NCI-H2107 treated with DMSO at 0.1 percent for 48 hours (cell line): ENCODE measurements at regions not wholly inside any gene's neighbourhood (a gene's known extent, or its start where the extent isn't known, plus 50 kb on each side); places are given as distances from the start of the nearest gene placed in this dataset.

Source experiments
- DNase-seq: peaks from one replicate; lab custom pipeline; 2025; ENCODE audit not compliant: unreplicated experiment; lab: John Stamatoyannopoulos, UW

GRCh38 chr1:80878343-80878742 is 922.4 kb upstream of the ADGRL2 start:
- DNase-seq = no peak

- DNase-seq = no peak
Measured at GRCh38 chr1:80876035-80876434, 924.7 kb upstream of the ADGRL2 start.

GRCh38 chr1:80869299-80869698 is 931.4 kb upstream of the ADGRL2 start:
- DNase-seq = no peak

- DNase-seq = no peak
Measured at GRCh38 chr1:80847904-80848303, 952.8 kb upstream of the ADGRL2 start.

GRCh38 chr1:80846966-80847365 is 953.8 kb upstream of the ADGRL2 start:
- DNase-seq = no peak

- no peak for DNase-seq
Measured at GRCh38 chr1:80842796-80843195, 957.9 kb upstream of the ADGRL2 start.

- DNase-seq = no peak
Measured at GRCh38 chr1:80841261-80841660, 959.5 kb upstream of the ADGRL2 start.

- no peak for DNase-seq
Measured at GRCh38 chr1:80837066-80837465, 963.7 kb upstream of the ADGRL2 start.

GRCh38 chr1:80836505-80836904 is 964.2 kb upstream of the ADGRL2 start:
- DNase-seq = no peak

- DNase-seq = no peak
Measured at GRCh38 chr1:80827666-80828065, 973.1 kb upstream of the ADGRL2 start.

GRCh38 chr1:80825067-80825466 is 975.7 kb upstream of the ADGRL2 start:
- DNase-seq = no peak

GRCh38 chr1:80818211-80818610 is 982.5 kb upstream of the ADGRL2 start:
- DNase-seq = no peak

- no peak for DNase-seq
Measured at GRCh38 chr1:80807981-80808380, 992.8 kb upstream of the ADGRL2 start.

- DNase-seq = no peak
Measured at GRCh38 chr1:80806431-80806830, 994.3 kb upstream of the ADGRL2 start.

GRCh38 chr1:80801695-80802094 is 999.0 kb upstream of the ADGRL2 start:
- no peak for DNase-seq

GRCh38 chr1:80799457-80799856 is 1001.3 kb upstream of the ADGRL2 start:
- DNase-seq = no peak

GRCh38 chr1:80779275-80779674 is 1021.5 kb upstream of the ADGRL2 start:
- no peak for DNase-seq

GRCh38 chr1:80778094-80778840 is 1022.5 kb upstream of the ADGRL2 start:
- DNase-seq = no peak

- no peak for DNase-seq
Measured at GRCh38 chr1:80776266-80776665, 1024.5 kb upstream of the ADGRL2 start.

GRCh38 chr1:80769208-80769750 is 1031.5 kb upstream of the ADGRL2 start:
- no peak for DNase-seq

GRCh38 chr1:80767711-80768110 is 1033.0 kb upstream of the ADGRL2 start:
- DNase-seq = no peak

GRCh38 chr1:80759354-80759753 is 1041.4 kb upstream of the ADGRL2 start:
- no peak for DNase-seq

GRCh38 chr1:80755944-80756343 is 1044.8 kb upstream of the ADGRL2 start:
- no peak for DNase-seq
